H9 (cell line): ENCODE measurements at regions not wholly inside any gene's neighbourhood (a gene's known extent, or its start where the extent isn't known, plus 50 kb on each side); places are given as distances from the start of the nearest gene placed in this dataset.

Experiments used
- DNase-seq: peaks from one replicate; pipeline ENCODE4 v3.0.0-alpha.2; 2017
- H2AFZ ChIP-seq: one replicate; pipeline ENCODE4 v1.6.1; 2013; ENCODE audit warnings: mild to moderate bottlenecking, low read length, control low read depth, moderate library complexity
- H2AK5ac ChIP-seq: 2 replicates; pipeline ENCODE4 v1.6.1; 2013; ENCODE audit warnings: low read length, control low read depth, mixed read lengths; ENCODE audit not compliant: insufficient read length
- H2BK120ac ChIP-seq: one replicate; pipeline ENCODE4 v1.6.1; 2013; ENCODE audit warnings: low read depth, mild to moderate bottlenecking, low read length, control low read depth, inconsistent platforms; ENCODE audit not compliant: poor library complexity, severe bottlenecking
- H2BK12ac ChIP-seq: 2 replicates; pipeline ENCODE4 v1.6.1; 2013; ENCODE audit warnings: low read length, control low read depth, mixed read lengths, low read depth; ENCODE audit not compliant: insufficient read length
- H2BK15ac ChIP-seq: 2 replicates; pipeline ENCODE4 v1.6.1; 2013; ENCODE audit warnings: low read depth, low read length, control low read depth
- H2BK20ac ChIP-seq: one replicate; pipeline ENCODE4 v1.6.1; 2013; ENCODE audit warnings: low read depth, mild to moderate bottlenecking, low read length, control low read depth, inconsistent platforms; ENCODE audit not compliant: poor library complexity, severe bottlenecking
- H2BK5ac ChIP-seq: 2 replicates; pipeline ENCODE4 v1.6.1; 2013; ENCODE audit warnings: low read length, control low read depth, mixed read lengths; ENCODE audit not compliant: insufficient read length
- H3K14ac ChIP-seq: 2 replicates; pipeline ENCODE4 v1.6.1; 2013; ENCODE audit warnings: low read length, control low read depth; ENCODE audit not compliant: insufficient read depth
- H3K18ac ChIP-seq: 2 replicates; pipeline ENCODE4 v1.6.1; 2013; ENCODE audit warnings: low read depth, mild to moderate bottlenecking, mixed read lengths, low read length, control low read depth; ENCODE audit not compliant: insufficient read length
- H3K23ac ChIP-seq: 2 replicates; pipeline ENCODE4 v1.6.1; 2013; ENCODE audit warnings: low read length, control low read depth, mixed read lengths, low read depth; ENCODE audit not compliant: insufficient read length
- H3K23me2 ChIP-seq: 2 replicates; pipeline ENCODE4 v1.6.1; 2013; ENCODE audit warnings: low read depth, mild to moderate bottlenecking, mixed read lengths, low read length, control low read depth; ENCODE audit not compliant: insufficient read length, poor library complexity, severe bottlenecking
- H3K27ac ChIP-seq: 2 replicates; pipeline ENCODE4 v1.5.1; 2013; ENCODE audit warnings: low read length, control low read depth, mixed read lengths, low read depth; ENCODE audit not compliant: insufficient read length
- H3K27me3 ChIP-seq: 2 replicates; pipeline ENCODE4 v1.6.1; 2013; ENCODE audit warnings: low read length, control low read depth, inconsistent platforms; ENCODE audit not compliant: insufficient read depth
- H3K4ac ChIP-seq: 2 replicates; pipeline ENCODE4 v1.6.1; 2013; ENCODE audit warnings: low read depth, mild to moderate bottlenecking, control low read depth, inconsistent platforms, low read length, moderate library complexity
- H3K4me1 ChIP-seq: 2 replicates; pipeline ENCODE4 v1.6.1; 2013; ENCODE audit warnings: low read length, control low read depth, inconsistent platforms; ENCODE audit not compliant: insufficient read depth
- H3K4me2 ChIP-seq: 2 replicates; pipeline ENCODE4 v1.6.1; 2013; ENCODE audit warnings: low read length, control low read depth, mixed read lengths; ENCODE audit not compliant: insufficient read length, insufficient read depth
- H3K56ac ChIP-seq: 2 replicates; pipeline ENCODE4 v1.6.1; 2013; ENCODE audit warnings: low read depth, mild to moderate bottlenecking, mixed read lengths, low read length, control low read depth; ENCODE audit not compliant: insufficient read length
- H3K79me1 ChIP-seq: 2 replicates; pipeline ENCODE4 v1.6.1; 2013; ENCODE audit warnings: low read depth, mild to moderate bottlenecking, moderate library complexity, low read length, control low read depth, inconsistent platforms; ENCODE audit not compliant: insufficient read depth, poor library complexity, severe bottlenecking
- H3K79me2 ChIP-seq: 2 replicates; pipeline ENCODE4 v1.6.1; 2013; ENCODE audit warnings: low read length, control low read depth, inconsistent platforms; ENCODE audit not compliant: insufficient read depth
- H3K9ac ChIP-seq: 2 replicates; pipeline ENCODE4 v1.6.1; 2013; ENCODE audit warnings: low read length, control low read depth, mixed read lengths; ENCODE audit not compliant: insufficient read length; ENCODE audit errors: extremely low read depth
- H3K9me3 ChIP-seq: one replicate; pipeline ENCODE4 v1.6.1; 2013; ENCODE audit warnings: low read depth, low read length, inconsistent platforms; ENCODE audit not compliant: control insufficient read depth
- H3T11ph ChIP-seq: one replicate; pipeline ENCODE4 v1.6.1; 2013; ENCODE audit warnings: mild to moderate bottlenecking, low read length, control low read depth, inconsistent platforms
- H4K20me1 ChIP-seq: one replicate; pipeline ENCODE4 v1.6.1; 2013; ENCODE audit not compliant: control insufficient read depth, insufficient read length, insufficient read depth
- H4K5ac ChIP-seq: 2 replicates; pipeline ENCODE4 v1.6.1; 2013; ENCODE audit warnings: low read depth, mild to moderate bottlenecking, mixed read lengths, low read length, control low read depth; ENCODE audit not compliant: insufficient read length
- H4K8ac ChIP-seq: replicated peaks from 2 replicates; pipeline ENCODE4 v1.6.1; 2013; ENCODE audit warnings: low read length, control low read depth, mixed read lengths, low read depth; ENCODE audit not compliant: insufficient read length
- H4K91ac ChIP-seq: 2 replicates; pipeline ENCODE4 v1.6.1; 2013; ENCODE audit warnings: low read depth, mild to moderate bottlenecking, moderate library complexity, mixed read lengths, low read length, control low read depth; ENCODE audit not compliant: insufficient read length
- H3K27ac Mint-ChIP-seq, 3 experiments: 2 replicates in 2 of 3; 3 replicates in 1 of 3; pipeline ENCODE4 v1.8.0; 2020 to 2021; ENCODE audit warnings: mixed read lengths in 3 of 3, mild to moderate bottlenecking in 1 of 3, moderate library complexity in 1 of 3
- H3K27me3 Mint-ChIP-seq: 2 replicates; pipeline ENCODE4 v1.8.0; 2021; ENCODE audit warnings: low read depth, mild to moderate bottlenecking, moderate library complexity, mixed read lengths
- H3K36me3 Mint-ChIP-seq, 3 experiments: 2 replicates in 2 of 3; 3 replicates in 1 of 3; pipeline ENCODE4 v1.8.0; 2020 to 2021; ENCODE audit warnings: low read depth in 3 of 3, mixed read lengths in 3 of 3; ENCODE audit not compliant: insufficient read depth in 1 of 3
- H3K4me1 Mint-ChIP-seq, 2 experiments: 2 replicates each; pipeline ENCODE4 v1.8.0; 2020; ENCODE audit warnings: mixed read lengths in 2 of 2
- H3K4me3 Mint-ChIP-seq, 2 experiments: 2 replicates in 1 of 2; 3 replicates in 1 of 2; pipeline ENCODE4 v1.8.0; 2020 to 2021; ENCODE audit warnings: mild to moderate bottlenecking in 2 of 2, mixed read lengths in 2 of 2, moderate library complexity in 1 of 2
- H3K9me3 Mint-ChIP-seq, 2 experiments: 2 replicates in 1 of 2; 3 replicates in 1 of 2; pipeline ENCODE4 v1.8.0; 2020; ENCODE audit warnings: mild to moderate bottlenecking in 2 of 2, mixed read lengths in 2 of 2, moderate library complexity in 1 of 2
- CTCF ChIP-seq: fragments of 200-600 bp; sonication (generic); conservative IDR thresholded peaks from 3 replicates; pipeline ENCODE4 v1.8.0; 2021; ENCODE audit warnings: antibody characterized with exemption, mild to moderate bottlenecking
- WGBS: extraction: QIAGEN DNeasy Blood & Tissue Kit; methylation state at CpG from one replicate; pipeline ENCODE4 v1.1.7; 2013; ENCODE audit warnings: missing lambda C conversion rate, low lambda C conversion rate, mixed read lengths; ENCODE audit not compliant: insufficient read length; ENCODE audit errors: extremely low coverage; 5-methylcytosine and 5-hydroxymethylcytosine counted together

DNA sequence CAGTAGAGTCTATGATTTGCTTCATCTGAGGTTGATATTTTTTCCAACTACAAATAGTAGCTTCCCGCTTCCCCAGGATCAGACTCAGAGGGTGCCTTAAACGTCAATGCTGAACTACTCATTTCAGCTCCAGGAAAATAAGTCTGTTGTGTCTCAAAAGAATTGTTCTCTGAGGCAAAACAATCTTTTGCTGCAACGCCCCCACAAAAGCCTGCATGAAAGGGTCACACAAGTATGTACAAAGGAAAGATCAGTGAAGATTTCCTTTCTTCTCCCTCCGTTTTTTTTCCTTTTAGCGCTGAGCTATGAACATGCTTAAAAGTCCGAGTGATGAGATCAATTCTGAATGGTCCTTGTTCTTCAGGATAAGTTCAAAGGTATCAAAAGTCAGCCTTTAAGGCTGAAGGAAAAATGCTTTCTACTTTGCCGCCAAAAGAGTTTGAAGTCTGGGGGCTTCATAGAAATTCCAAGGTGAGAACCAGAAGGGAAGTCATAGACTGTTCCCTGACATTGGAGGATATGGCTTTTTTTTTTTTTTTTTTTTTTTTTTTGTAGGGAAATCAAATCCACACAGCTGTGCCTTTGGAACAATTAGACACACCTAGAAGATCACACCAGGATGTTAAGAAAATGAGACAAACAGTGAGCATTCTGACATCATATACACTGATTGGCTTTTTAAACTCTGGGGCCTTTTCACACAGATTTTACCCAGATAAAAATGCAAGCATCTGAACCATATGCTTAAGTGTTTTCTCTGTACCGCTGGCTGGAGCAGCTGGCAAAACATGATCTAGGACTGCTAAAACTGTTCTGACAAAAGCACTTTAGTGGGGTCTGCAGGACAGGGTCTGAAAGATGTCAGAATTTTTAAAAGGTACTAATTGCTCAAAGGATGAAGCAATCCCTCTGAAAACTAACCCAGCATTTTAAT, 329.3 kb downstream of the ENC1 start:
- no peak overlapping the region for H2AFZ ChIP-seq
- no peak overlapping the region for H3K9ac ChIP-seq
- H3K23me2 ChIP-seq = no peaks in the 10 kb centered on the region

More for the DNA sequence above, 329.3 kb downstream of the ENC1 start:
- Histone ChIP-seq H3K4me1 (no peaks in the 10 kb centered on the region), H3K14ac (no peak overlapping the region), H2BK120ac (no peak overlapping the region), H3K27me3 (no peaks in the 10 kb centered on the region), H3K18ac (no peak overlapping the region), H3K4ac (no peak overlapping the region), H4K5ac (no peak overlapping the region), H4K91ac (no peak overlapping the region), H2BK12ac (no peak overlapping the region), H2BK15ac (no peak overlapping the region), H4K8ac (no peak overlapping the region), H3K4me2 (no peak overlapping the region), H3K9me3 (no peaks in the 10 kb centered on the region), H3K79me1 (no peaks in the 10 kb centered on the region), H3K23ac (no peak overlapping the region), H4K20me1 (no peaks in the 10 kb centered on the region), H3K27ac (no peak overlapping the region), H3K79me2 (no peaks in the 10 kb centered on the region), H2BK5ac (no peak overlapping the region), H3T11ph (no peak overlapping the region), H2BK20ac (no peak overlapping the region), H2AK5ac (no peak overlapping the region), H3K56ac (no peak overlapping the region)
- Mint-ChIP-seq H3K4me1 (peaks cover 0 to 3% of the 10 kb centered on the region in 2 experiments; a peak in 1 of 4 replicates), H3K4me3 (no peak overlapping the region), H3K36me3 (no peaks in the 10 kb centered on the region), H3K27ac (no peak overlapping the region), H3K27me3 (0 out of 2 replicates have a peak, but pooled peaks cover 2% of the 10 kb centered on the region), H3K9me3 (no peaks in the 10 kb centered on the region)
- no peak for DNase-seq
- no CpG with 5 or more reads among the region's 8 CpGs for WGBS
- TF ChIP-seq CTCF = no peak
